Prostate gland (tissue), 2 donors: ENCODE measurements at regions not wholly inside any gene's neighbourhood (a gene's known extent, or its start where the extent isn't known, plus 50 kb on each side); places are given as distances from the start of the nearest gene placed in this dataset.

Experiments
- CTCF ChIP-seq, 4 experiments: fragments of 200-600 bp in 2 of 4; fragments of 450-650 bp in 2 of 4; sonication (generic) in 2 of 4; IDR thresholded peaks; 1 replicate in 3 of 4; 2 replicates in 1 of 4; pipeline ENCODE4 v1.5.1; 2016 to 2019; ENCODE audit warnings: antibody characterized with exemption in 4 of 4, mild to moderate bottlenecking in 2 of 4, moderate library complexity in 2 of 4
- POLR2A ChIP-seq: fragments of 450-650 bp; IDR thresholded peaks from one replicate; pipeline ENCODE4 v1.6.1; 2016; ENCODE audit warnings: antibody characterized with exemption, mild to moderate bottlenecking
- POLR2AphosphoS5 ChIP-seq: sonication (generic); formaldehyde crosslinking; IDR thresholded peaks from one replicate; pipeline ENCODE4 v1.6.1; 2017; ENCODE audit warnings: antibody characterized with exemption

- TF ChIP-seq POLR2AphosphoS5, result no peak
- no peak for TF ChIP-seq CTCF (IDR thresholded peaks at IDR 0.05)
- TF ChIP-seq POLR2A, result no peak
These were observed 343.0 kb upstream of the NCAM1 start for GRCh38 chr11:112617977-112618826.
